Vagina (tissue), 2 donors: ENCODE measurements at regions not wholly inside any gene's neighbourhood (a gene's known extent, or its start where the extent isn't known, plus 50 kb on each side); places are given as distances from the start of the nearest gene placed in this dataset.

Source experiments
- DNase-seq, 2 donors: peaks; one replicate each; pipeline ENCODE4 v3.0.0-alpha.2; 2017; ENCODE audit errors: extremely low spot score in 2 of 2
- H3K27ac ChIP-seq: fragments of 200-600 bp; sonication (generic); one replicate; pipeline ENCODE4 v1.5.1; 2019
- H3K27me3 ChIP-seq: fragments of 200-600 bp; sonication (generic); one replicate; pipeline ENCODE4 v1.5.1; 2019
- H3K36me3 ChIP-seq, 2 donors: fragments of 200-600 bp; sonication (generic); one replicate each; pipeline ENCODE4 v1.5.1; 2017 to 2019
- H3K4me1 ChIP-seq: fragments of 200-600 bp; sonication (generic); one replicate; pipeline ENCODE4 v1.5.1; 2019
- H3K4me3 ChIP-seq, 2 donors: fragments of 200-600 bp; sonication (generic); 1 replicate in 1 of 2; 2 replicates in 1 of 2; pipeline ENCODE4 v1.5.1; 2016 to 2019
- H3K9me3 ChIP-seq: fragments of 200-600 bp; sonication (generic); one replicate; pipeline ENCODE4 v1.5.1; 2019
- CTCF ChIP-seq, 3 experiments: fragments of 450-650 bp in 2 of 3; fragments of 200-600 bp in 1 of 3; sonication (generic) in 1 of 3; IDR thresholded peaks; one replicate each; pipeline ENCODE4 v1.5.1; 2017 to 2019; ENCODE audit warnings: antibody characterized with exemption in 3 of 3, mild to moderate bottlenecking in 2 of 3, moderate library complexity in 2 of 3
- POLR2A ChIP-seq, 2 donors: fragments of 450-650 bp; IDR thresholded peaks; one replicate each; pipeline ENCODE4 v1.6.1; 2017; ENCODE audit warnings: antibody characterized with exemption in 2 of 2, mild to moderate bottlenecking in 2 of 2, moderate library complexity in 2 of 2
- POLR2AphosphoS5 ChIP-seq, 2 donors: sonication (generic); formaldehyde crosslinking; IDR thresholded peaks; one replicate each; pipeline ENCODE4 v1.9.0; 2017; ENCODE audit warnings: antibody characterized with exemption in 2 of 2, mild to moderate bottlenecking in 2 of 2, low read depth in 1 of 2; ENCODE audit not compliant: insufficient read depth in 1 of 2
- intact Hi-C: fragments of 100-400 bp; cut with DNase I; formaldehyde crosslinking; loops from one replicate; pipeline ENCODE4 v1.15.1; 2023

- no peaks in the 10 kb centered on the region for H3K36me3 ChIP-seq
- H3K4me3 ChIP-seq, result no peak overlapping the region
- intact Hi-C loops, result no loop called here
- no peak overlapping the region for H3K27ac ChIP-seq
- no peaks in the 10 kb centered on the region for H3K9me3 ChIP-seq
- H3K4me1 ChIP-seq, result peaks cover 9% of the 10 kb centered on the region
- TF ChIP-seq POLR2A (IDR thresholded peaks at IDR 0.05) (no peak), CTCF (IDR thresholded peaks at IDR 0.05) (no peak), POLR2AphosphoS5 (IDR thresholded peaks at IDR 0.05; ENCODE audit: insufficient read depth in 1 of 2, low read depth in 1 of 2) (no peak)
- H3K27me3 ChIP-seq, result no peaks in the 10 kb centered on the region
- DNase-seq, result no peak
Measured at GRCh38 chr16:56097306-56097705, 94.0 kb upstream of the GNAO1 start.

- DNase-seq, result peak in 1 of 2 donors; percentile 58
- Histone ChIP-seq H3K27ac (no peak overlapping the region), H3K4me1 (no peaks in the 10 kb centered on the region), H3K36me3 (no peaks in the 10 kb centered on the region), H3K4me3 (no peak overlapping the region), H3K27me3 (no peaks in the 10 kb centered on the region), H3K9me3 (no peaks in the 10 kb centered on the region)
- intact Hi-C loops, result no loop called here
- no peak for TF ChIP-seq POLR2A (IDR thresholded peaks at IDR 0.05)
- no peak for TF ChIP-seq POLR2AphosphoS5 (IDR thresholded peaks at IDR 0.05; ENCODE audit: insufficient read depth in 1 of 2, low read depth in 1 of 2)
- no peak for TF ChIP-seq CTCF (IDR thresholded peaks at IDR 0.05)
Measured at GRCh38 chr16:56094231-56094630, 97.1 kb upstream of the GNAO1 start.

- intact Hi-C loops, result no loop called here
- Histone ChIP-seq H3K36me3 (no peaks in the 10 kb centered on the region), H3K9me3 (no peaks in the 10 kb centered on the region), H3K4me3 (no peak overlapping the region), H3K4me1 (no peaks in the 10 kb centered on the region), H3K27me3 (no peaks in the 10 kb centered on the region), H3K27ac (no peak overlapping the region)
- DNase-seq, result peak in 1 of 2 donors; percentile 29
- TF ChIP-seq POLR2A (IDR thresholded peaks at IDR 0.05) (no peak), CTCF (IDR thresholded peaks at IDR 0.05) (no peak), POLR2AphosphoS5 (IDR thresholded peaks at IDR 0.05; ENCODE audit: insufficient read depth in 1 of 2, low read depth in 1 of 2) (no peak)
Measured at GRCh38 chr16:56093055-56093454, 98.2 kb upstream of the GNAO1 start.

- H3K4me3 ChIP-seq, result no peak overlapping the region
- TF ChIP-seq CTCF (IDR thresholded peaks at IDR 0.05), result no peak
- TF ChIP-seq POLR2AphosphoS5 (IDR thresholded peaks at IDR 0.05; ENCODE audit: insufficient read depth in 1 of 2, low read depth in 1 of 2), result no peak
- TF ChIP-seq POLR2A (IDR thresholded peaks at IDR 0.05), result no peak
- DNase-seq, result peak in 1 of 2 donors; percentile 75
- intact Hi-C loops, result no loop called here
- H3K27ac ChIP-seq, result no peak overlapping the region
- no peaks in the 10 kb centered on the region for H3K27me3 ChIP-seq
- no peaks in the 10 kb centered on the region for H3K9me3 ChIP-seq
- no peaks in the 10 kb centered on the region for H3K36me3 ChIP-seq
- no peaks in the 10 kb centered on the region for H3K4me1 ChIP-seq
Measured at GRCh38 chr16:56090076-56090475, 101.2 kb upstream of the GNAO1 start.

- Histone ChIP-seq H3K27me3 (no peaks in the 10 kb centered on the region), H3K36me3 (no peaks in the 10 kb centered on the region), H3K9me3 (no peaks in the 10 kb centered on the region), H3K4me1 (no peaks in the 10 kb centered on the region), H3K4me3 (no peak overlapping the region), H3K27ac (no peak overlapping the region)
- intact Hi-C loops, result no loop called here
- TF ChIP-seq POLR2AphosphoS5 (IDR thresholded peaks at IDR 0.05; ENCODE audit: insufficient read depth in 1 of 2, low read depth in 1 of 2), result no peak
- TF ChIP-seq CTCF (IDR thresholded peaks at IDR 0.05), result no peak
- TF ChIP-seq POLR2A (IDR thresholded peaks at IDR 0.05), result no peak
- DNase-seq, result peak in 1 of 2 donors; percentile 91
Measured at GRCh38 chr16:56087626-56088025, 103.7 kb upstream of the GNAO1 start.
